ENCODE measurements at regions not wholly inside any gene's neighbourhood (a gene's known extent, or its start where the extent isn't known, plus 50 kb on each side); places are given as distances from the start of the nearest gene placed in this dataset.

DNA sequence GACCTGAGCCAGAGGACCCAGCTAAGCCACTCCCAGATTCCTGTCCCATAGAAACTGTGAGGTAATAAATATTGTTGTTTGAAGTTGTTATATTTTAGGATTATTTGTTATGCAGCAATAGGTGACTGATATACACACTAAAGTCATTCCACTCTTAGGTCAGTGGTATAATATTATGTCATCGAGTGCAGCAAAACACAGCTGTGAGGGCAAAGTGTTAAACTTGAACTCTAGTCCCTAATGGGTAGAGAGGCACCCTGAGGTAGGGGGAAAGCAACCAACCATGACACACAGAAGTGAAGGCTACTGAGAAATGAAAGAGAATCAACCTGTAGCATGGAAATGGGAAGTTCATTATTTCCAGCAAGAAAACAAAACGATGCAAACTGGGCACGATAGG is 66.6 kb downstream of the ATXN3L start:
- in situ Hi-C loops (cut with HindIII; ENCODE audit: low sequenced_read_pairs), result loop anchor here (5.0 kb wide), 1 partner anchor 34 kb away; no protein-coding TSS in a partner anchor
- DNase-seq (ENCODE audit: low read depth), result no peak
- TF ChIP-seq, protein P1, sequence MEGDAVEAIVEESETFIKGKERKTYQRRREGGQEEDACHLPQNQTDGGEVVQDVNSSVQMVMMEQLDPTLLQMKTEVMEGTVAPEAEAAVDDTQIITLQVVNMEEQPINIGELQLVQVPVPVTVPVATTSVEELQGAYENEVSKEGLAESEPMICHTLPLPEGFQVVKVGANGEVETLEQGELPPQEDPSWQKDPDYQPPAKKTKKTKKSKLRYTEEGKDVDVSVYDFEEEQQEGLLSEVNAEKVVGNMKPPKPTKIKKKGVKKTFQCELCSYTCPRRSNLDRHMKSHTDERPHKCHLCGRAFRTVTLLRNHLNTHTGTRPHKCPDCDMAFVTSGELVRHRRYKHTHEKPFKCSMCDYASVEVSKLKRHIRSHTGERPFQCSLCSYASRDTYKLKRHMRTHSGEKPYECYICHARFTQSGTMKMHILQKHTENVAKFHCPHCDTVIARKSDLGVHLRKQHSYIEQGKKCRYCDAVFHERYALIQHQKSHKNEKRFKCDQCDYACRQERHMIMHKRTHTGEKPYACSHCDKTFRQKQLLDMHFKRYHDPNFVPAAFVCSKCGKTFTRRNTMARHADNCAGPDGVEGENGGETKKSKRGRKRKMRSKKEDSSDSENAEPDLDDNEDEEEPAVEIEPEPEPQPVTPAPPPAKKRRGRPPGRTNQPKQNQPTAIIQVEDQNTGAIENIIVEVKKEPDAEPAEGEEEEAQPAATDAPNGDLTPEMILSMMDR (IDR thresholded peaks at IDR 0.05; ENCODE audit: low read depth, low read length, missing control alignments), result no peak
- no peak overlapping the region for H3K4me3 ChIP-seq (ENCODE audit: low read depth, low read length)

DNA sequence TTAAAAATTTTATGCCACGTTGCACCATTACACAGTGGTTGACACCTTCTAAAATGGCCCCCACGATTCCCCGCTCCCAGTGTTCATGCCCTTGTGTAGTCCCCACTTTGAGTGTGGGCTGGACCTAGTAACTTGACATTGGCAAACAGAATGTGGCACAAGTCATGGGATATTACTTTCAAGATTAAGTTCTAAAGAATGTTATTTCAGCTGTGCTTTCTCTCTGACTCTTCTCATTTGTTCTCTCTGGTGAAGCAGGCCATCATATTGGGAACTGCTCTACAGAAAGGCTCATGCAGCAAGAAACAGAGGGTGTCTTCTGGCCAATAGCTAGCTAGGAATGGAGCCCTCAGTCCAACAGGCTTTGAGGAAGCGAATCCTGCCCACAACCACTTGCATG is 67.1 kb downstream of the ATXN3L start:
- TF ChIP-seq, protein P1 (IDR thresholded peaks at IDR 0.05; ENCODE audit: low read depth, low read length, missing control alignments), result no peak
- no peak for DNase-seq (ENCODE audit: low read depth)
- in situ Hi-C loops (cut with HindIII; ENCODE audit: low sequenced_read_pairs), result loop anchor here (5.0 kb wide), 1 partner anchor 35 kb away; no protein-coding TSS in a partner anchor
- no peak overlapping the region for H3K4me3 ChIP-seq (ENCODE audit: low read depth, low read length)

DNA sequence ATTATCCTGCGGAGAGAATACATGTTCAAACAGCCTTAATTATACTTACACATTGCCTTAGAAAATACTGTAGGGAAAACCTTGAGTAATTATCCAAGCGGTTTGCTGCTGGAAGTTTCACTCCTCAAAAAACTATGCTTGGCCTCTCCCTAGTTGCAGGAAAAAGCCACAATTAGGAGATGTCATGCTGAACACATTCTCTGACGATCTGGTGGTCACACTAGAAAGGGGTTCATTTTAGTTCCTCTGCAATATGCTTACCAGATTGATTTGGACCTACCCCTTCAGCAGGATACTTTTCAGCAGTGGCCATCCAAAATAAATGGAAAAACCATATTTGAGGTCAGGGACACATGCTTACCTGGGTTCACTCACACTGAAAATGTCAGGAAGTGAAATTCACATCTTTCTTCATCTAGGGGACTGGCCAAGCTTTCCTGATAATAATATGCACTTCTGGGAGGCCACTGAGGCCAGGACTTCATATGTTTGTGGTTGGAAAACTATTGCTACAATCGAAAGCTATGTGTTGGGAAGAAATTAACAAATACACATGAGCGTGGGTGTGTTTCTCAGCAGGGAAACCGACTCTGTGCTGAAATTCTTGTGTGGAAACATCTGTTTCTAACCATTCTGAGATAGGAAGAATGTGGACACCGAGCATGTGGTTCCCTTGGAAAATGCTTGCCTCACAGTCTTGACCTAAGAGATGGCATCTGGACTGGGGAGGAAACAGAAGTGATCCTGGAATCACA is 68.8 kb downstream of the ATXN3L start:
- peak; percentile 74 for DNase-seq (ENCODE audit: low read depth)
- in situ Hi-C loops (cut with HindIII; ENCODE audit: low sequenced_read_pairs), result loop anchor here (5.0 kb wide), 1 partner anchor 36 kb away; no protein-coding TSS in a partner anchor
- TF ChIP-seq, protein P1 (IDR thresholded peaks at IDR 0.05; ENCODE audit: low read depth, low read length, missing control alignments), result no peak
- no peak overlapping the region for H3K4me3 ChIP-seq (ENCODE audit: low read depth, low read length)

DNA sequence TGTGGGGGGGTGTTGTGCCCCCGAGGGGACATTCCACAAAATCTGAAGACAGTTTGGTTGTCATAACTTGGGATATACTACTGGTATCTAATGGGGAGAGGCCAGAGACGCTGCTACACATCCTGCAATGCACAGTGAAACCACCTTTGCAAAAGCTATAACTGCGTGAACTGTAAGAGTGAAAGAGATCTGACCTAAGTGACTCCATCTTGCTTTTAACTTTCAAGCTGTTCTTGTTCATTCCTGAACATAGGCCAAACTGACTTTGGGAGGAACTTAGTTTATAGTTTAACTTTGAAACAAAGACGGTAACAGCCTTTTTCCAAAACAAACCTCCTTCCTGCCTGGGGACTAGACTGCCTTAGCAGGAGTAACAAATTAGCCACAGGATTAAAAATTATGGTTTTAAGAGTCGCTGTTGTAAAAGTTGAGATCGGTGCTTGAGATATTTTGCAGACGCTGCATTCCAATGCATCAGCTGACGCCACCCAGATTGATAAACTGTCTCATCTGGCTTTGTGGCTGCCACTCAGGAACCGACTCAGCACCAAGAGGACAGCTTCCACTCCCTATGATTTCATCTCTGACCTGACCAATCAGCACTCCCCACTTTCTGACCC is 70.9 kb downstream of the ATXN3L start:
- in situ Hi-C loops (cut with HindIII; ENCODE audit: low sequenced_read_pairs), result no loop called here
- TF ChIP-seq, protein P1 (IDR thresholded peaks at IDR 0.05; ENCODE audit: low read depth, low read length, missing control alignments), result no peak
- no peak overlapping the region for H3K4me3 ChIP-seq (ENCODE audit: low read depth, low read length)
- DNase-seq (ENCODE audit: low read depth), result no peak

DNA sequence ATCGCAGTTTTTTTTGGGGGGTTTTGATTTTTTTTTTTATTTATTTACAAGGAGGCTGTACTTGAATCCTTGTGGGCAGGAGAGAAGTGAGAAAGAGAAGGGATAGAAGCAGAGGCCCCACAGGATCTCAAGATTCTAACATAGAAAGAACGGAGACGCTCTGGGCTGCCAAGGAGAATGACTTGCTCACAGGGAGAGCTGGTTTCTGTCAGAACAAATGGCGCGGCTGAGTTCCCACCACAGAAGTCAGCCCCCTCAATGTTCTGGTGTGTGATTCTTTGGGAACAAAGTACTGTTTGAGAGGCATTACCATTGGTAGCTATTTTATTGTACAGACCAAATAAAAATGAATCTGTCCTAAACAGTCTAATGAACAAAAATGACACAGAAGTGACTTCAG is 80.6 kb downstream of the ATXN3L start:
- DNase-seq (ENCODE audit: low read depth), result no peak
- in situ Hi-C loops (cut with HindIII; ENCODE audit: low sequenced_read_pairs), result no loop called here
- TF ChIP-seq, protein P1 (IDR thresholded peaks at IDR 0.05; ENCODE audit: low read depth, low read length, missing control alignments), result no peak
- H3K4me3 ChIP-seq (ENCODE audit: low read depth, low read length), result no peak overlapping the region

DNA sequence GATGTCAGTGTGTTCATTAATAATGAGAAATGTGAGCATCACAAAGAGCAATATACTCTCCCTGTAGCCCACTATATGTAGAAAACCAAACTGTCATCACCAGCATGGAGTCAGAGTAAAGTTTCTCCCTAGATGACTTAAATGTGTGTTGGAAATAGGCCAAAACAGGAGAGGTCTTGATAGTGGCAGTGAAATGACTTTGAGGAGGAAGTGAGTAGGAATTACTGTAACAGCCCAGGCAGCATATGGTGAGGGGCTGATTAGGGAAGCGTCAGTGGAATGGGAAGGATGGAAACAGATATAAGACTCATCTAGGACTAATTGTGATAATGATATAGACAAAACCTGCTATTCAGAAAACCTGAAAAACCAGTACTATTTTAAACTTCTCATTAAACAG is 83.9 kb downstream of the ATXN3L start:
- H3K4me3 ChIP-seq (ENCODE audit: low read depth, low read length), result no peak overlapping the region
- DNase-seq (ENCODE audit: low read depth), result no peak
- in situ Hi-C loops (cut with HindIII; ENCODE audit: low sequenced_read_pairs), result no loop called here
- TF ChIP-seq, protein P1 (IDR thresholded peaks at IDR 0.05; ENCODE audit: low read depth, low read length, missing control alignments), result no peak
